Activated T-cell treated with anti-CD3 and anti-CD28 coated beads for 1 hour (primary cell): ENCODE measurements at regions not wholly inside any gene's neighbourhood (a gene's known extent, or its start where the extent isn't known, plus 50 kb on each side); places are given as distances from the start of the nearest gene placed in this dataset.

ENCODE experiments used
- DNase-seq: peaks from one replicate; pipeline ENCODE4 v3.0.0-alpha.2; 2020; ENCODE audit warnings: low read depth

DNA sequence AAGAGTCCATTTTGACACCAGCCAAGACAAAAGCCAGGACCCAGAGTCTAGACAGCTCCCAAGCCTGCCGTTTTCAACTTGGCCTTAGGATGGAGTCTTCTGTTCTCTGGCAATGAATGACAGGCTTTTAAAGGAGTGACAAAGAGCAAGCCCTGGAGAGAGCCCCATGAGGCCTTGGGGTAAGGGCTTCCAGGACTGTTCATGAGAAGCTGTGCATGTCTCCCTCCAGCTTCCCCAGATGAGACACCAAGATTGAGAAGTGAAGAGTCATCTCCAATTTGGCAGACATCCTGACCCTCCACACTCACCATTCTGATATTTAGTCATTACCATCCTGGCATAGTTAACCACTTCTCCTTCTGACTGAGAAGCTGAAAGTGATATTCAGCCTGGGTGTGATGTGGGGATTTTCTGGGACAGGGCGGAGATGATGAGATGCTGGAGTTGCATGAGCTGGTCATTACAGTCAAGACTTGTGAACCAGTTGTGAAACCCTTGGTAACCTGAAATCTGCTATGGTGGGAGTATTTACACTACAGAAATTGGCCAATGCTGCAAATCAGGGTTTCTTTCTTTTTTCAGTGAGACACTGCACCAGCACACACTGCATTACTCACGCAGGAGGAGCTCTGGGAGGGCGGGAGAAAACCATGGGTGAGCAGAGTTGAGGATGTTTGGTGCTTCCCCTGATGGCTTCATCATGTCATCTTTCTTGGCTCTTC lies 77.8 kb downstream of the VCPKMT start:
- DNase-seq: no peak

- DNase-seq: no peak
These were observed 77.3 kb downstream of the VCPKMT start for GRCh38 chr14:50039120-50039517.

GRCh38 chr14:50039734-50040400 lies 76.5 kb downstream of the VCPKMT start:
- DNase-seq: no peak

GRCh38 chr14:50040401-50040775 lies 76.0 kb downstream of the VCPKMT start:
- no peak for DNase-seq

DNA sequence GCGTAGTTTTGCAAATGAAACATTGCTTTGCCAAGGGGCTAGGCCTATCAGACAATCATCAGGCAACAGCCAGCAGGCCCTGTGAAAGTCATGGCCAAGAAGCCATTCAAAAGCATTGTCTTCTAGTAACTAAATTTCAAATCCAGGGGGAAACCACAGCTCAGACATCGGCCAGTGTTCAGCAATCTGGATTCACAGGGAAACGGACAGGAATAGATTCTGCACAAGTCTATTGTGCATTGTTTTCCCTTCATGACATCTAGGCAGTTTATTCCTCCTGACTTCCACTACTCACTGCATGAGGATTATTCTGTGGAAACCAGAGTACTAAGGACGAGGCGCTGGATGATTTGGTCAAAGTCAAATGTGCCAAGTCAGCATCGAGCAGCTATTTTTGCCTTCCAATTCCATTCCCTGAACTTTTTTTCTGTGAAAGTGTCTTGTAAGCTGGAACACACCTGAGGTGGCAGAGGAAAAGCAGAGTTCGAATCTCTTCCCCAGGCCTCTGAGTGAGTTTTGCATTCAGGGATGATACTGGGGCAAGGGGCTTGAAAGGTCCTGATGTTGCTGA lies 75.4 kb downstream of the VCPKMT start:
- DNase-seq: no peak

- DNase-seq: no peak
These were observed 74.4 kb downstream of the VCPKMT start for GRCh38 chr14:50041980-50042379.

DNA sequence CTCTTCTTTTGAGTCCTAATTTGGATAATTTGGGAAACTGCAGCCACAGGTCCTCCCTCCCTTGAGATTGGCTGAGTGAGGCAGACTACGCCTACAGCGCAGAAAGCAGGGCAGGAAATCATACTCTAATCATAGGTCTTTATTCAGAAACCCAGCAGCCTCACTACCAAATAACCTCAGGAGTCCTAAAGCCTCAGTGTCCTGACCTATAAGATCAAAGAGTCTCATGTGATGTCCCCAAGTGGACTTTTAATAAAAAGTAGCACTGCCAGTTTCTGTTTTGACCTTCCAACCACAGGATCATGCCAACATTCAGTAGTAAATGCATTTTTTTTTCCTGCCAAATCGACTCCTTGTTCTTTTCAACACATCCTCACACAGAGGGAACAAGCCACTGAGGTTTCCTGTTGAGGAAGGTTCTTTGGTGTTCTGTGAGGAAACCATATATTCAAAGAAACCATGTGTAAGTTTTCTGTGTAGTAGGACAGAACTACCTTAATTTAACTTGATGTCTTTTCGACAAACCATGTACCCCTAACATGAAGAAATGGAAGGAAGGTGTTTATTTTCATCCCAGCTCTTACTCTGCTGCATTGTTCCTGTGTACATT lies 72.2 kb downstream of the VCPKMT start:
- no peak for DNase-seq

DNA sequence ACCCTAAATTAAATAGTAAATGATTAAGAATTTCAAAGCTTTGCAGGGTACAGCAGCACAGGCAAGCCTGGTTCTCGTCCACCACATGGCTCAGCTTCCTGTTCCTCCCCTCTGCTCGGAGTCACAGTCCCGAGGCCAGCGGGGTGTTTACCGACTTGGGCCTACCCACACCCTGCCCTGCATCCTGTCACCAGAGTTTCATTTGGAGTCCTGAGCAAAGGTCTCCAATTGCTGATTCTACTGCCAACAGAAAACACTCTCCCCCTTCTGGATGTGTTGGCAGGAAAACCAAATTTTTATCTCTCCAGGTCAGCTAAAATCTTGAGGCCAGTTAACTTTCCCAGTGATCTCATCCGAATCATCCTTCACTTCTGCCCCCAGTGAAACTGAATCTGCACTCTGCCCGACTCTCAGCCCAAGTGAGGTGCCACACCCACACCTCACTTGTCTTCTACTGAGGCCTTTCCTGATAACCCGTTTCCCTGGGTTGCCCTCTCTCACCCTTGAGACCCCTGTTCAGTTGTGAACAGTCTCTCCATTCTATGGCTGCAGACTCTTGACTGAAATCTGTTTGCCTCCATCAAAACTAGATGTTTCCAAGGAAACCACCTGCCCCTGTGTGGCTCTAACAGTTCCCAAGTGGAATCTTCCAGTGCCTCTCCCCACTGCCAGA lies 71.2 kb downstream of the VCPKMT start:
- peak; percentile 50 for DNase-seq

DNA sequence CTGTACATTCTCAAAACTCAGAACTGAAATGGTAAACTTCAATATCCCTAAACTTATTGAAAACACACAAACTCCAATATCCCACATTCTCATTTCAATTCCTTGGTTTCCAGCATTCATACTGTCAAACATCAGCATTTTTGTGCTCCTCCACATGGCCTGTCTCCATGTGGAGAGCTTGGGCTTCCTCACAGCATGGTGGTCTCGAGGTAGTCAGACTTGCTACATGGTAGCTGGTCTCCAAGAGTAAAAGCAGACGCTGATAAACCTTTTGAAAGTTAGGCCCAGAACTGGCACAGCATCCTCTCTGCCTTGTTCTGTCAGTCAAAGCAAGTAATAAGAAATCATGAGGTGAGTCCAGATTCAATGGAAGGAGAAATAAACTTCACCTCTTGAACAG lies 70.5 kb downstream of the VCPKMT start:
- DNase-seq: no peak

DNA sequence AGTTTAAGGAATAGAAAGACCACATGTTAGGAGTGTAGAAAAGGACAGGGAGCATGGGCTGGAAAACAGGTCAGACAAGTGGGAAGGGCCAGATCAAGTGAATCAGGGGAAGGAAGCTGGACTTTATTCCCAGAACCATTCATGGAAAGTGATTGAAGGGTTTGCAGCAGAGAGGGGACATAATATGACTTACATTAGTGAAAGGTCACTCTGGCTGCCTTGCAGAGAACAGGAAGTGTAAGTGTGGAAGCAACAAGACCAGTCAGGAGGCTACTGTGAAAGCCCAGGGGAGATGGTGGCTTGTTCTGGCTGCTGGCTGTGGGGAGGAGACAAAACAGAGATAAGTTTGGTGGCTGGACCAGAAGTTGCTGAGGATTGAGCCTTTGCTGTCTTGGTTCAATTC lies 69.1 kb downstream of the VCPKMT start:
- no peak for DNase-seq

DNA sequence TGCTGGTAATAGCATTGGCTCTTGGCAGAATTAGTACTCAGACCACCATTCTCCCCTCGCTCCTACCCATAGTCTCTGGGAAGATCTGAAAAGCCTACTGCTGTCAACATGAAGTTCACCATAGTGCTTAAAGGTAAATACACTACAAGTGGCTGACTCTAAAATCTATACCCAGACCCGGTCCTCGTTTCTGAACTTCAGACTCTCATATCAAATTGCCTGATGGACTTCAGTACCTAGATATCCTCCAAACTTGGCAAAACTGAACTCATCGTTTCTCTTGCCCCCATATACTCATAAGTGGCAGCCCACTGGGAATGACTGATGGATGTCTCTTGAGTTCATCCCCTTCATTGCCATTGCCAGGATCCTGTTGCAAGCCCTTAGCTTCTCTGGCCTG lies 67.3 kb downstream of the VCPKMT start:
- DNase-seq: no peak

- no peak for DNase-seq
These were observed 66.4 kb downstream of the VCPKMT start for GRCh38 chr14:50049703-50050570.

- DNase-seq: no peak
These were observed 65.3 kb downstream of the VCPKMT start for GRCh38 chr14:50051106-50051505.

DNA sequence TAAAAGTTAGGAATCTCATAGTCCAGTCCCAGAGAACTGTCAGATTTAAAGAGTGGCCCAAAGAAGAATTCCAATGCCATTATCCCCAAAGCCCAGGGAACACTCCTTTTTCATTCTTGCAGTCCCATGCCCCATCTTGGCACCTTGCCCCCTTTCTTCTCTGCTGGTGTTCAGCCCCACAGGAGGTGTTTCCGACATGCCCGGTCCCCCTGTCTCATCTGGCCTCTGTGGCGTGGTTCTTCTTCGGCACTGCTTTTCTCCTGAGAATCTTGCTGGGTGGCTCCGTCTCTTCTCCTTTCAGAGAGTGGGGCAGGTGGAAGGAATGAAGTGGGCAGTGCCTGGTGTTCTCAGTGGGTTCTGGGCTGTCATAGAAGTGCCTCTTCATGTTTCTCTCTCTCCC lies 64.7 kb downstream of the VCPKMT start:
- no peak for DNase-seq

- DNase-seq: no peak
These were observed 63.9 kb downstream of the VCPKMT start for GRCh38 chr14:50052517-50052916.

- DNase-seq: no peak
These were observed 62.4 kb downstream of the VCPKMT start for GRCh38 chr14:50053935-50054334.

DNA sequence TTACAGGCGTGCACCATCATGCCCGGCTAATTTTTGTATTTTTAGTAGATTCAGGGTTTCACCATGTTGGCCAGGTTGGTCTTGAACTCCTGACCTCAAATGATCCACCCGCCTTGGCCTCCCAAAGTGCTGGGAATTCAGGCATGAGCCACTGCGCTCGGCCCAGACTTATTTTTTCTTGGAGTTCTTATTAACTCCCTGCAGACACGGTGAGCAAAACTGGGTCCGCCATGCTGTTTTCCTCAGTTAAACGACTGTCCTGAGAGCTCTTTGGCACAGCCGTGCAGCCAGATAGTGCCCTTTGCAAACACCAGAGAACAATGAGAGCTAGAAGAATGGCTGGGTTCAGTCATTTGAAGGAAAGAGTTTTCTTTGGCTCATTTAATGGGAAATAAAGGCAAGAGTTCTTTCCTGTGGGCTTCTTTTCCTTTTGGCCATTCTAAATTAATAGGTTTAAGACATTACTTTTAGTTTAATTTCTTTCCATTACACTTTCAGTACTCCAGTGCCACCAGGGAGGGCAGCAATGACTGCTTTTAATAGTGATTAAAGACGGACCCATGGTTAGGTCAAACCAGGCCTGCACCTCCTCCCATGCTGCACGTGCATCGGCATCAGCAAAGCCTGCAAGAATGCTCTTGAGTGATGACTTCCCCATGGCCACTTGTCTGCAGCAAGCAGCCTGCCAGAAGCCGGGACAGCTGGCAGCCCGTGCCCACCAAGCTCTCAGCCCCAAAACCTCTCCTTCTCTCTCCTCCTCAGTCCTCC lies 60.7 kb downstream of the VCPKMT start:
- no peak for DNase-seq

DNA sequence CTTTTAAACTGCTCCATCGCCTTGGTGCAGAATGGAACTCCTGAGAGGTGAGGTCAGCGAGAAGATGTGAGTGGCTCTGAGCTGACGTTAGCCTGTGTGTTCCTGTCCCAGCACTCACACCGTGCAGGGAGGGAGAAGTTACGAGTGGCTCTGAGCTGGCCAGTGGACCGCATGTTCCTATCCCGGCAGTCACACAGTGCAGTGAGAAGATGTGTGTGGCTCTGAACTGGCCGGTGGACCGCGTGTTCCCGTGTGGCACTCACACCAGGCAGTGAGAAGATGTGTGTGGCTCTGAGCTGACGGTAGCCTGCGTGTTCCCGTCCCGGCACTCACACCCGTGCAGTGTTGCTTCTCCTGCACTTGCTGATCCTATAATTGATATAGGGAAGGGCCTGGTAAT lies 59.9 kb downstream of the VCPKMT start:
- DNase-seq: no peak

- DNase-seq: no peak
These were observed 59.0 kb downstream of the VCPKMT start for GRCh38 chr14:50057331-50057730.

GRCh38 chr14:50058113-50058512 lies 58.3 kb downstream of the VCPKMT start:
- no peak for DNase-seq
